H9 (cell line): ENCODE measurements at regions not wholly inside any gene's neighbourhood (a gene's known extent, or its start where the extent isn't known, plus 50 kb on each side); places are given as distances from the start of the nearest gene placed in this dataset.

Experiments
- DNase-seq: peaks from one replicate; pipeline ENCODE4 v3.0.0-alpha.2; 2017
- H2AFZ ChIP-seq: one replicate; pipeline ENCODE4 v1.6.1; 2013; ENCODE audit warnings: mild to moderate bottlenecking, low read length, control low read depth, moderate library complexity
- H2AK5ac ChIP-seq: 2 replicates; pipeline ENCODE4 v1.6.1; 2013; ENCODE audit warnings: low read length, control low read depth, mixed read lengths; ENCODE audit not compliant: insufficient read length
- H2BK120ac ChIP-seq: one replicate; pipeline ENCODE4 v1.6.1; 2013; ENCODE audit warnings: low read depth, mild to moderate bottlenecking, low read length, control low read depth, inconsistent platforms; ENCODE audit not compliant: poor library complexity, severe bottlenecking
- H2BK12ac ChIP-seq: 2 replicates; pipeline ENCODE4 v1.6.1; 2013; ENCODE audit warnings: low read length, control low read depth, mixed read lengths, low read depth; ENCODE audit not compliant: insufficient read length
- H2BK15ac ChIP-seq: 2 replicates; pipeline ENCODE4 v1.6.1; 2013; ENCODE audit warnings: low read depth, low read length, control low read depth
- H2BK20ac ChIP-seq: one replicate; pipeline ENCODE4 v1.6.1; 2013; ENCODE audit warnings: low read depth, mild to moderate bottlenecking, low read length, control low read depth, inconsistent platforms; ENCODE audit not compliant: poor library complexity, severe bottlenecking
- H2BK5ac ChIP-seq: 2 replicates; pipeline ENCODE4 v1.6.1; 2013; ENCODE audit warnings: low read length, control low read depth, mixed read lengths; ENCODE audit not compliant: insufficient read length
- H3K14ac ChIP-seq: 2 replicates; pipeline ENCODE4 v1.6.1; 2013; ENCODE audit warnings: low read length, control low read depth; ENCODE audit not compliant: insufficient read depth
- H3K18ac ChIP-seq: 2 replicates; pipeline ENCODE4 v1.6.1; 2013; ENCODE audit warnings: low read depth, mild to moderate bottlenecking, mixed read lengths, low read length, control low read depth; ENCODE audit not compliant: insufficient read length
- H3K23ac ChIP-seq: 2 replicates; pipeline ENCODE4 v1.6.1; 2013; ENCODE audit warnings: low read length, control low read depth, mixed read lengths, low read depth; ENCODE audit not compliant: insufficient read length
- H3K23me2 ChIP-seq: 2 replicates; pipeline ENCODE4 v1.6.1; 2013; ENCODE audit warnings: low read depth, mild to moderate bottlenecking, mixed read lengths, low read length, control low read depth; ENCODE audit not compliant: insufficient read length, poor library complexity, severe bottlenecking
- H3K27ac ChIP-seq: 2 replicates; pipeline ENCODE4 v1.5.1; 2013; ENCODE audit warnings: low read length, control low read depth, mixed read lengths, low read depth; ENCODE audit not compliant: insufficient read length
- H3K27me3 ChIP-seq: 2 replicates; pipeline ENCODE4 v1.6.1; 2013; ENCODE audit warnings: low read length, control low read depth, inconsistent platforms; ENCODE audit not compliant: insufficient read depth
- H3K4ac ChIP-seq: 2 replicates; pipeline ENCODE4 v1.6.1; 2013; ENCODE audit warnings: low read depth, mild to moderate bottlenecking, control low read depth, inconsistent platforms, low read length, moderate library complexity
- H3K4me1 ChIP-seq: 2 replicates; pipeline ENCODE4 v1.6.1; 2013; ENCODE audit warnings: low read length, control low read depth, inconsistent platforms; ENCODE audit not compliant: insufficient read depth
- H3K4me2 ChIP-seq: 2 replicates; pipeline ENCODE4 v1.6.1; 2013; ENCODE audit warnings: low read length, control low read depth, mixed read lengths; ENCODE audit not compliant: insufficient read length, insufficient read depth
- H3K56ac ChIP-seq: 2 replicates; pipeline ENCODE4 v1.6.1; 2013; ENCODE audit warnings: low read depth, mild to moderate bottlenecking, mixed read lengths, low read length, control low read depth; ENCODE audit not compliant: insufficient read length
- H3K79me1 ChIP-seq: 2 replicates; pipeline ENCODE4 v1.6.1; 2013; ENCODE audit warnings: low read depth, mild to moderate bottlenecking, moderate library complexity, low read length, control low read depth, inconsistent platforms; ENCODE audit not compliant: insufficient read depth, poor library complexity, severe bottlenecking
- H3K79me2 ChIP-seq: 2 replicates; pipeline ENCODE4 v1.6.1; 2013; ENCODE audit warnings: low read length, control low read depth, inconsistent platforms; ENCODE audit not compliant: insufficient read depth
- H3K9ac ChIP-seq: 2 replicates; pipeline ENCODE4 v1.6.1; 2013; ENCODE audit warnings: low read length, control low read depth, mixed read lengths; ENCODE audit not compliant: insufficient read length; ENCODE audit errors: extremely low read depth
- H3K9me3 ChIP-seq: one replicate; pipeline ENCODE4 v1.6.1; 2013; ENCODE audit warnings: low read depth, low read length, inconsistent platforms; ENCODE audit not compliant: control insufficient read depth
- H3T11ph ChIP-seq: one replicate; pipeline ENCODE4 v1.6.1; 2013; ENCODE audit warnings: mild to moderate bottlenecking, low read length, control low read depth, inconsistent platforms
- H4K20me1 ChIP-seq: one replicate; pipeline ENCODE4 v1.6.1; 2013; ENCODE audit not compliant: control insufficient read depth, insufficient read length, insufficient read depth
- H4K5ac ChIP-seq: 2 replicates; pipeline ENCODE4 v1.6.1; 2013; ENCODE audit warnings: low read depth, mild to moderate bottlenecking, mixed read lengths, low read length, control low read depth; ENCODE audit not compliant: insufficient read length
- H4K8ac ChIP-seq: replicated peaks from 2 replicates; pipeline ENCODE4 v1.6.1; 2013; ENCODE audit warnings: low read length, control low read depth, mixed read lengths, low read depth; ENCODE audit not compliant: insufficient read length
- H4K91ac ChIP-seq: 2 replicates; pipeline ENCODE4 v1.6.1; 2013; ENCODE audit warnings: low read depth, mild to moderate bottlenecking, moderate library complexity, mixed read lengths, low read length, control low read depth; ENCODE audit not compliant: insufficient read length
- H3K27ac Mint-ChIP-seq, 3 experiments: 2 replicates in 2 of 3; 3 replicates in 1 of 3; pipeline ENCODE4 v1.8.0; 2020 to 2021; ENCODE audit warnings: mixed read lengths in 3 of 3, mild to moderate bottlenecking in 1 of 3, moderate library complexity in 1 of 3
- H3K27me3 Mint-ChIP-seq: 2 replicates; pipeline ENCODE4 v1.8.0; 2021; ENCODE audit warnings: low read depth, mild to moderate bottlenecking, moderate library complexity, mixed read lengths
- H3K36me3 Mint-ChIP-seq, 3 experiments: 2 replicates in 2 of 3; 3 replicates in 1 of 3; pipeline ENCODE4 v1.8.0; 2020 to 2021; ENCODE audit warnings: low read depth in 3 of 3, mixed read lengths in 3 of 3; ENCODE audit not compliant: insufficient read depth in 1 of 3
- H3K4me1 Mint-ChIP-seq, 2 experiments: 2 replicates each; pipeline ENCODE4 v1.8.0; 2020; ENCODE audit warnings: mixed read lengths in 2 of 2
- H3K4me3 Mint-ChIP-seq, 2 experiments: 2 replicates in 1 of 2; 3 replicates in 1 of 2; pipeline ENCODE4 v1.8.0; 2020 to 2021; ENCODE audit warnings: mild to moderate bottlenecking in 2 of 2, mixed read lengths in 2 of 2, moderate library complexity in 1 of 2
- H3K9me3 Mint-ChIP-seq, 2 experiments: 2 replicates in 1 of 2; 3 replicates in 1 of 2; pipeline ENCODE4 v1.8.0; 2020; ENCODE audit warnings: mild to moderate bottlenecking in 2 of 2, mixed read lengths in 2 of 2, moderate library complexity in 1 of 2
- WGBS: extraction: QIAGEN DNeasy Blood & Tissue Kit; methylation state at CpG from one replicate; pipeline ENCODE4 v1.1.7; 2013; ENCODE audit warnings: missing lambda C conversion rate, low lambda C conversion rate, mixed read lengths; ENCODE audit not compliant: insufficient read length; ENCODE audit errors: extremely low coverage; 5-methylcytosine and 5-hydroxymethylcytosine counted together
- TF ChIP-seq, protein P1 (sequence below): fragments of 200-600 bp; sonication (generic); conservative IDR thresholded peaks from 3 replicates; pipeline ENCODE4 v1.8.0; 2021; ENCODE audit warnings: antibody characterized with exemption, mild to moderate bottlenecking

DNA sequence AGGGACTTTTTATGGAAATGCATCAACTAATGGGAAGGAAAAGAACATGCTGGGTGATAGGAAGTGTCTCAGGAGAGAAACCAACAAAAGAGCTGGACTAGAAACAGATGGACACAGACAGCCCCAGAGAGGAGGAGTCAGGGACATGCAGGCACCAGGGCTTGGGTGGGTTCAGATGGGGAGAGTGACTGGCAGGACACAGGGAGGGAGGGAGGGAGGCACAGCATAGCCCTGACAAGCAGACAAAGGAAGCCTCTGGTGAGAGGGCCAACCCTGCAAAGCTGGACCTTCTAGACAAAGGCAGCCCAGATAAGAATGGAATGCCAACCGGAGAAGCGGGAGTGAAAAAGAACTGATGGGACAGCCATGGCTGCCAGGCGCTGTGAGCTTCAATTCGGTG, 568.8 kb downstream of the AJAP1 start:
- Histone ChIP-seq H2AFZ (no peak overlapping the region), H3K27me3 (peaks cover 57% of the 10 kb centered on the region; the same call in 1 of the 2 replicates), H2BK12ac (no peak overlapping the region), H2BK5ac (no peak overlapping the region), H3K23me2 (no peaks in the 10 kb centered on the region), H3K14ac (no peak overlapping the region), H2AK5ac (no peak overlapping the region), H4K8ac (no peak overlapping the region), H4K5ac (no peak overlapping the region), H3K4me1 (peaks cover 2% of the 10 kb centered on the region; the same call in 1 of the 2 replicates), H2BK20ac (no peak overlapping the region), H4K91ac (no peak overlapping the region), H3K79me2 (no peaks in the 10 kb centered on the region), H3K4me2 (no peak overlapping the region), H3K27ac (no peak overlapping the region), H3K23ac (no peak overlapping the region), H3K79me1 (no peaks in the 10 kb centered on the region), H4K20me1 (no peaks in the 10 kb centered on the region), H3K18ac (no peak overlapping the region), H3K56ac (no peak overlapping the region), H2BK15ac (no peak overlapping the region), H3K9ac (no peak overlapping the region), H3K9me3 (no peaks in the 10 kb centered on the region), H2BK120ac (no peak overlapping the region), H3K4ac (no peak overlapping the region), H3T11ph (no peak overlapping the region)
- H3K27ac Mint-ChIP-seq, result no peak overlapping the region
- peaks cover 0 to 3% (median 0%) of the 10 kb centered on the region in 3 experiments; a peak in 3 of 7 replicates for H3K36me3 Mint-ChIP-seq
- peaks cover 22 to 32% of the 10 kb centered on the region in 2 experiments for H3K4me1 Mint-ChIP-seq
- H3K27me3 Mint-ChIP-seq, result peaks cover 100% of the 10 kb centered on the region
- H3K9me3 Mint-ChIP-seq, result peaks cover 0 to 4% of the 10 kb centered on the region in 2 experiments; a peak in 1 of 5 replicates
- no peak for DNase-seq
- TF ChIP-seq, protein P1, sequence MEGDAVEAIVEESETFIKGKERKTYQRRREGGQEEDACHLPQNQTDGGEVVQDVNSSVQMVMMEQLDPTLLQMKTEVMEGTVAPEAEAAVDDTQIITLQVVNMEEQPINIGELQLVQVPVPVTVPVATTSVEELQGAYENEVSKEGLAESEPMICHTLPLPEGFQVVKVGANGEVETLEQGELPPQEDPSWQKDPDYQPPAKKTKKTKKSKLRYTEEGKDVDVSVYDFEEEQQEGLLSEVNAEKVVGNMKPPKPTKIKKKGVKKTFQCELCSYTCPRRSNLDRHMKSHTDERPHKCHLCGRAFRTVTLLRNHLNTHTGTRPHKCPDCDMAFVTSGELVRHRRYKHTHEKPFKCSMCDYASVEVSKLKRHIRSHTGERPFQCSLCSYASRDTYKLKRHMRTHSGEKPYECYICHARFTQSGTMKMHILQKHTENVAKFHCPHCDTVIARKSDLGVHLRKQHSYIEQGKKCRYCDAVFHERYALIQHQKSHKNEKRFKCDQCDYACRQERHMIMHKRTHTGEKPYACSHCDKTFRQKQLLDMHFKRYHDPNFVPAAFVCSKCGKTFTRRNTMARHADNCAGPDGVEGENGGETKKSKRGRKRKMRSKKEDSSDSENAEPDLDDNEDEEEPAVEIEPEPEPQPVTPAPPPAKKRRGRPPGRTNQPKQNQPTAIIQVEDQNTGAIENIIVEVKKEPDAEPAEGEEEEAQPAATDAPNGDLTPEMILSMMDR, result no peak
- no peak overlapping the region for H3K4me3 Mint-ChIP-seq
- WGBS, result no CpG with 5 or more reads among the region's 4 CpGs
